ENCODE measurements at regions not wholly inside any gene's neighbourhood (a gene's known extent, or its start where the extent isn't known, plus 50 kb on each side); places are given as distances from the start of the nearest gene placed in this dataset.
"Not testable (repeated sequence)": the region's sequence is repeated elsewhere in the genome, so short reads cannot be mapped to it uniquely, and the experiment has no call there.

DNA sequence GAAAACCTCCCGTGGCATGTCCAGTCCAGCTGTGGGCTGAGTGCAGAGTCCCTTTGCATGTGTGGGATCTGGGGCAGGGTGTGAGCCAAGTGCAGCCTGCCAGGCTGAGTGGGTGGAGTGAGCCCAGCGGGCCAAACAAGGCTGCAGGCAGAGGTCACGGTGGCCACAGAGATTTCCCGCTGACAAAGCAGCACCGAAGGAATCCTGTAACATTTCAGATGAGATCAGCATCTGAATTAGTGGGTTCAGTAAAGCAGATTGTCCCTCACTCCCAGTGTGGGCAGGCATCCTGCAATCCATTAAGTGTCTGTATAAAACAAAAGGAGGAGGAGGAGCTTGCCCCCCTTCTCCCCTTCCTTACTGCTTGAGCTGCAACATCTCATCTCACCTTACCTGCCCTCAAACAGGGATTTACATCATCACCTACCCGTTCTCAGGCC, 324.4 kb downstream of the FAT4 start:
- intact Hi-C loops (cut with DNase I; ENCODE audit: low total_unique reads): no loop called here
- no peak overlapping the region for H3K4me3 ChIP-seq
- no peak for ATAC-seq
- DNase-seq: no peak
- in situ Hi-C loops (cut with MboI; ENCODE audit: low sequenced_read_pairs in 4 of 4): no loop called here
- H3K36me3 ChIP-seq: no peaks in the 10 kb centered on the region
- H3K9me3 ChIP-seq: no peaks in the 10 kb centered on the region
- no peak overlapping the region for H3K27ac ChIP-seq
- TF ChIP-seq POLR2A (IDR thresholded peaks at IDR 0.05) (no peak), CTCF (IDR thresholded peaks at IDR 0.05 in 4 of 5, conservative IDR thresholded peaks at IDR 0.05 in 1 of 5) (no peak)
- H3K4me1 ChIP-seq: peaks cover 0 to 3% of the 10 kb centered on the region in 2 donors
- no peaks in the 10 kb centered on the region for H3K27me3 ChIP-seq

GRCh38 chr4:125641611-125642010, 326.9 kb downstream of the FAT4 start:
- ATAC-seq (no peak), DNase-seq (no peak)
- H3K9me3 ChIP-seq: no peaks in the 10 kb centered on the region
- TF ChIP-seq POLR2A (IDR thresholded peaks at IDR 0.05) (no peak), CTCF (IDR thresholded peaks at IDR 0.05 in 4 of 5, conservative IDR thresholded peaks at IDR 0.05 in 1 of 5) (no peak)
- peaks cover 0 to 3% of the 10 kb centered on the region in 2 donors for H3K4me1 ChIP-seq
- H3K36me3 ChIP-seq: no peaks in the 10 kb centered on the region
- in situ Hi-C loops (cut with MboI; ENCODE audit: low sequenced_read_pairs in 4 of 4): no loop called here
- intact Hi-C loops (cut with DNase I; ENCODE audit: low total_unique reads): no loop called here
- H3K4me3 ChIP-seq: no peak overlapping the region
- H3K27me3 ChIP-seq: no peaks in the 10 kb centered on the region
- no peak overlapping the region for H3K27ac ChIP-seq

GRCh38 chr4:125642645-125643044, 327.9 kb downstream of the FAT4 start:
- Histone ChIP-seq H3K4me1 (peaks cover 0 to 3% of the 10 kb centered on the region in 2 donors), H3K27me3 (no peaks in the 10 kb centered on the region), H3K4me3 (no peak overlapping the region), H3K36me3 (no peaks in the 10 kb centered on the region), H3K27ac (no peak overlapping the region), H3K9me3 (no peaks in the 10 kb centered on the region)
- in situ Hi-C loops (cut with MboI; ENCODE audit: low sequenced_read_pairs in 4 of 4) (no loop called here), intact Hi-C loops (cut with DNase I; ENCODE audit: low total_unique reads) (no loop called here)
- TF ChIP-seq POLR2A (IDR thresholded peaks at IDR 0.05) (no peak), CTCF (IDR thresholded peaks at IDR 0.05 in 4 of 5, conservative IDR thresholded peaks at IDR 0.05 in 1 of 5) (no peak)
- ATAC-seq: no peak
- no peak for DNase-seq

DNA sequence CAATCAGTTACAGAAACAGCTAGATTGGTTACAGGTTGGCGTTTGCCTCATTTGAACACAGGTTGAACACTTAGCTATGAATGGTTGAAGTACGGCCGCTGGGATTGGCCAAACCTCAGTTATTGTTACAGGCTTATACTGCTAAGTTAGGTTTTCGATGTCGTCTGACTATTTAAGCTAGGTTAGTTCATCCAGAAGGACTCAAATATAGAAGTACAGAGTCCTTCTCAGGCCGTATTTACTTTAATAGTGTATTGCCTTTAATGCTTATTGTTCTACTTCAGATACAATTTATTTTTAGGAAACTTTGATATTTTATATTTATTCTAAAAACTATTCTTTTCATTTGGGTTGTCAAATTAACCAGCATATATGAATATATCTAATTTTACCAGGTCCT, 334.7 kb downstream of the FAT4 start:
- no peaks in the 10 kb centered on the region for H3K27me3 ChIP-seq
- intact Hi-C loops (cut with DNase I; ENCODE audit: low total_unique reads): no loop called here
- H3K36me3 ChIP-seq: no peaks in the 10 kb centered on the region
- DNase-seq (no peak), ATAC-seq (no peak)
- no peaks in the 10 kb centered on the region for H3K4me1 ChIP-seq
- in situ Hi-C loops (cut with MboI; ENCODE audit: low sequenced_read_pairs in 4 of 4): no loop called here
- TF ChIP-seq POLR2A (IDR thresholded peaks at IDR 0.05) (no peak), CTCF (IDR thresholded peaks at IDR 0.05 in 4 of 5, conservative IDR thresholded peaks at IDR 0.05 in 1 of 5) (no peak)
- H3K27ac ChIP-seq: no peak overlapping the region
- H3K4me3 ChIP-seq: no peak overlapping the region
- no peaks in the 10 kb centered on the region for H3K9me3 ChIP-seq

GRCh38 chr4:125650557-125650956, 335.8 kb downstream of the FAT4 start:
- no peaks in the 10 kb centered on the region for H3K36me3 ChIP-seq
- ATAC-seq: no peak
- H3K4me3 ChIP-seq: no peak overlapping the region
- no peaks in the 10 kb centered on the region for H3K9me3 ChIP-seq
- DNase-seq: no peak
- no peak overlapping the region for H3K27ac ChIP-seq
- TF ChIP-seq CTCF (IDR thresholded peaks at IDR 0.05 in 4 of 5, conservative IDR thresholded peaks at IDR 0.05 in 1 of 5): no peak
- TF ChIP-seq POLR2A (IDR thresholded peaks at IDR 0.05): no peak
- intact Hi-C loops (cut with DNase I; ENCODE audit: low total_unique reads): loop anchor here (10.0 kb wide), 1 partner anchor 856 kb away; no protein-coding TSS in a partner anchor
- in situ Hi-C loops (cut with MboI; ENCODE audit: low sequenced_read_pairs in 4 of 4): no loop called here
- no peaks in the 10 kb centered on the region for H3K27me3 ChIP-seq
- H3K4me1 ChIP-seq: no peaks in the 10 kb centered on the region

DNA sequence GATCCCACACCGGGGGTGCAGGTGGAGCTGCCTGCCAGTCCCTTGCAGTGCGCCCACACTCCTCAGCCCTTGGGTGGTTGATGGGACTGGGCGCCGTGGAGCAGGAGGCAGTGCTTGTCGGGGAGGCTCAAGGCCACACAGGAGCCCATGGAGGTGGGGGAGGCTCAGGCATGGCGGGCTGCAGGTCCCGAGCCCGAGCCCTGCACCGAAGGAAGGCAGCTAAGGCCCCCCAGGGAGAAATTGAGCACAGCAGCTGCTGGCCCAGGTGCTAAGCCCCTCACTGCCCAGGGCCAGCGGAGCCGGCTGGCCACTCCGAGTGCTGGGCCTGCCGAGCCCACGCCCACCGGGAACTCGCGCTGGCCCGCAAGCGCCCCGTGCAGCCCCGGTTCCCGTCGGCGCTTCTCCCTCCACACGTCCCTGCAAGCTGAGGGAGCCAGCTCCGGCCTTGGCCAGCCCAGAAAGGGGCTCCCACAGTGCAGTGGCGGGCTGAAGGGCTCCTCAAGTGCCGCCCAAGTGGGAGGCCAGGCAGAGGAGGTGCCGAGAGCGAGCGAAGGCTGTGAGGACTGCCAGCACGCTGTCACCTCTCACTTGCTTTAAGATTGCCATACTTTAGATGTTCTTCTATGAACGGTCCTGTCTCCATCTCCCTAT, 337.1 kb downstream of the FAT4 start:
- in situ Hi-C loops (cut with MboI; ENCODE audit: low sequenced_read_pairs in 4 of 4); DNase-seq; H3K27ac ChIP-seq; H3K27me3 ChIP-seq; ATAC-seq; H3K4me3 ChIP-seq; H3K36me3 ChIP-seq; H3K9me3 ChIP-seq; H3K4me1 ChIP-seq: not testable (repeated sequence)
- intact Hi-C loops (cut with DNase I; ENCODE audit: low total_unique reads): loop anchor here (10.0 kb wide), 1 partner anchor 857 kb away; no protein-coding TSS in a partner anchor
